Calu3 (cell line): ENCODE measurements at regions not wholly inside any gene's neighbourhood (a gene's known extent, or its start where the extent isn't known, plus 50 kb on each side); places are given as distances from the start of the nearest gene placed in this dataset.

ENCODE experiments used
- BruUV-seq: library from RNA; stranded (reverse); fragments of 400-500 nt; replicated peaks from 2 replicates; lab custom pipeline; 2021; lab: Mats Ljungman, UMichigan
- CTCF ChIA-PET: fragments of 300-600 bp; sonication (Branson Sonifier 250); formaldehyde crosslinking; loops from one replicate; lab custom pipeline; 2022; ENCODE audit warnings: antibody characterized with exemption; lab: Charles Lee
- DNase-seq: peaks from one replicate; pipeline ENCODE4 v3.0.0; 2022
- H3K27ac Mint-ChIP-seq: one replicate; pipeline ENCODE4 v1.8.0; 2022; ENCODE audit warnings: mixed read lengths; ENCODE audit not compliant: unreplicated experiment
- H3K27me3 Mint-ChIP-seq: one replicate; pipeline ENCODE4 v1.8.0; 2022; ENCODE audit warnings: mixed read lengths; ENCODE audit not compliant: unreplicated experiment
- H3K36me3 Mint-ChIP-seq: one replicate; pipeline ENCODE4 v1.8.0; 2022; ENCODE audit warnings: mild to moderate bottlenecking, moderate library complexity, mixed read lengths; ENCODE audit not compliant: insufficient read depth, unreplicated experiment
- H3K4me1 Mint-ChIP-seq: one replicate; pipeline ENCODE4 v1.8.0; 2022; ENCODE audit warnings: mild to moderate bottlenecking, low read depth, mixed read lengths; ENCODE audit not compliant: unreplicated experiment
- H3K4me3 Mint-ChIP-seq: one replicate; pipeline ENCODE4 v1.8.0; 2022; ENCODE audit warnings: mild to moderate bottlenecking, low read depth, moderate library complexity, mixed read lengths; ENCODE audit not compliant: unreplicated experiment
- H3K9me3 Mint-ChIP-seq: one replicate; pipeline ENCODE4 v1.8.0; 2022; ENCODE audit warnings: low read depth, mixed read lengths; ENCODE audit not compliant: unreplicated experiment
- CTCF ChIP-seq: fragments of 200-600 bp; IDR thresholded peaks from one replicate; pipeline ENCODE4 v1.8.0; 2022; ENCODE audit warnings: antibody characterized with exemption; ENCODE audit not compliant: unreplicated experiment
- intact Hi-C: fragments of 100-400 bp; cut with micrococcal nuclease; formaldehyde crosslinking; loops from one replicate; pipeline ENCODE4 v1.10.0; 2022; ENCODE audit not compliant: unreplicated experiment

DNA sequence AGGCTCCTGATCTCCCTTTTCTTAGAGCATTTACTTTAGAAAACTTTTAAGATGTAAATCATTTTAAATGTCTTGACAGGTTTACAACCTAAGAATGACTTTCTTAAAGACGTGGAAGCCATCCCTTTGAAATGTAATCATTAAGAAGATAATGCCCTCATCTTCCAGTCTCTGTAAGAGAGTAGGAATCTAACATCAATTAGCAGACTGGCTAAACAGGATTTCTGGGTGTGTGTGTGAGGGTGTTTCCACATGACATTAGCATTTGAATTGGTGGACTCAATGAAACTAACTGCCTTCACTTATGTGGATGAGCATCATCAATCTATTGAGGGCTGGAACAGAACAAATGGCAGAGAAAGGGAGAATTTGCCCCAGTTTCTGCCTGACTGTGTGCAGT, 329.5 kb downstream of the RPL10L start:
- H3K27me3 Mint-ChIP-seq = no peaks in the 10 kb centered on the region
- CTCF ChIA-PET = no interaction called here
- no peak for TF ChIP-seq CTCF
- no TSS peak for BruUV-seq
- peaks cover 5% of the 10 kb centered on the region for H3K9me3 Mint-ChIP-seq
- no peak overlapping the region for H3K27ac Mint-ChIP-seq
- peaks cover 11% of the 10 kb centered on the region for H3K4me1 Mint-ChIP-seq
- H3K4me3 Mint-ChIP-seq = no peak overlapping the region
- no peaks in the 10 kb centered on the region for H3K36me3 Mint-ChIP-seq
- intact Hi-C loops = no loop called here
- no peak for DNase-seq

DNA sequence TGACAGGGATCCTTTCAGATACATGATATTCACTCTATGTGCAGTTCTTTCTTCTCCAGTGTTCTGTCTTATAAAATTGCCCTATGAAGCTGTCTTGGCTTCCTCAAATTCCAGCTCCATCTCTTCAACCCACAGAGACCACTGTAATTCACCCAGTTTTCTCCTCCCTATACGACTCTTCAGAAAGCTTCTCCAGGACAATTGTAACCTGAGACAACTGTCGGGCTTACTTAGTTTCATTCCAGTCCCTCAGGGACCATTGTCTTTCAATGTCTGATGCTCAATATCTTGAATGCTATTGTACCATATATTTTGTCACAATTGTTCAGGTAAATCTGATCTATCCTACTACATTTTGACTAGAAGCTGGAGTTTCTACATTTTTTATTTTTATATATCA, 345.3 kb downstream of the RPL10L start:
- CTCF ChIA-PET = no interaction called here
- no peak overlapping the region for H3K4me3 Mint-ChIP-seq
- no TSS peak for BruUV-seq
- intact Hi-C loops = no loop called here
- no peaks in the 10 kb centered on the region for H3K27me3 Mint-ChIP-seq
- H3K36me3 Mint-ChIP-seq = no peaks in the 10 kb centered on the region
- DNase-seq = no peak
- no peak overlapping the region for H3K27ac Mint-ChIP-seq
- H3K4me1 Mint-ChIP-seq = no peaks in the 10 kb centered on the region
- peaks cover 5% of the 10 kb centered on the region for H3K9me3 Mint-ChIP-seq
- TF ChIP-seq CTCF = no peak

DNA sequence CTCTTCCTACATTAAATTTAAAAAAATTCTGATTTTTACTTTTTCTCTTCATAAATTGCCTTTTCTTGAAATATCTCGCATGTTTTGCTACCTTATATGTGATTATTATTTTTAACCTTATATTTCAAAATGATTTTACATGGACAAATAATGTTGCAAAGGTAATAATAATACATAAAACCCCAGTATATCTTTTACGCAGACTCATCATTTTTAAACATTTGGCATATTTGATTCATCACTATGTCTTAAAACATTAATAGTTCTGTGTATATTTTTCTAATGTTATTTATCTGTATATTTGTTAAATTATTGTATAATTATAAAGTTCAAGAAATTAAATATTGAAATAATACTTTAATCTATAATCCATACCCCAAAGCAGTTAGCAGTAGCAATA, 350.8 kb downstream of the RPL10L start:
- Mint-ChIP-seq H3K27me3 (no peaks in the 10 kb centered on the region), H3K4me1 (no peaks in the 10 kb centered on the region), H3K4me3 (no peak overlapping the region), H3K36me3 (no peaks in the 10 kb centered on the region), H3K27ac (no peak overlapping the region), H3K9me3 (peaks cover 5% of the 10 kb centered on the region)
- BruUV-seq = no TSS peak
- TF ChIP-seq CTCF = no peak
- intact Hi-C loops = no loop called here
- DNase-seq = no peak
- CTCF ChIA-PET = no interaction called here

GRCh38 chr14:46290706-46291105, 360.9 kb downstream of the RPL10L start:
- CTCF ChIA-PET = no interaction called here
- Mint-ChIP-seq H3K27me3 (no peaks in the 10 kb centered on the region), H3K9me3 (peaks cover 10% of the 10 kb centered on the region), H3K36me3 (no peaks in the 10 kb centered on the region), H3K4me3 (no peak overlapping the region), H3K27ac (no peak overlapping the region), H3K4me1 (no peaks in the 10 kb centered on the region)
- BruUV-seq = no TSS peak
- no peak for TF ChIP-seq CTCF
- DNase-seq = no peak
- intact Hi-C loops = no loop called here
